BJ (cell line): ENCODE measurements at regions not wholly inside any gene's neighbourhood (a gene's known extent, or its start where the extent isn't known, plus 50 kb on each side); places are given as distances from the start of the nearest gene placed in this dataset.

ENCODE experiments used
- CTCF ChIA-PET: fragments of 350-600 bp; formaldehyde crosslinking; extraction: SDS; loops from one replicate; lab custom pipeline; 2021; ENCODE audit warnings: antibody characterized with exemption, inconsistent platforms; lab: Yijun Ruan, JAX
- POLR2A ChIA-PET: fragments of 300-600 bp; sonication (Branson Sonifier 250); formaldehyde crosslinking; extraction: SDS; loops from one replicate; lab custom pipeline; 2021; ENCODE audit warnings: antibody characterized with exemption; lab: Charles Lee
- DNase-seq: peaks from one replicate; pipeline ENCODE4 v3.0.0-alpha.2; 2011; ENCODE audit warnings: low read depth
- H3K27me3 ChIP-seq: 2 replicates; pipeline ENCODE4 v1.6.0; 2011; ENCODE audit warnings: low read length; ENCODE audit not compliant: control insufficient read depth, insufficient read depth
- H3K36me3 ChIP-seq: 2 replicates; pipeline ENCODE4 v1.5.1; 2011; ENCODE audit warnings: low read length; ENCODE audit not compliant: control insufficient read depth, insufficient read depth
- H3K4me3 ChIP-seq: 2 replicates; pipeline ENCODE4 v1.5.1; 2011; ENCODE audit warnings: low read depth, mild to moderate bottlenecking, control low read depth, low read length
- CTCF ChIP-seq: IDR thresholded peaks from 2 replicates; pipeline ENCODE4 v1.5.1; 2011; ENCODE audit warnings: low read depth, mild to moderate bottlenecking, control low read depth, inconsistent platforms, low read length, moderate library complexity; ENCODE audit not compliant: insufficient read depth

GRCh38 chr6:9539231-9539755 lies 875.6 kb downstream of the TFAP2A start:
- ChIA-PET POLR2A (no interaction called here), CTCF (interaction anchor here (0.9 to 1.3 kb wide), 3 partner anchors 14 to 890 kb away, joined by 3 to 4 read pairs (median 4); partner anchors contain the start of gene TFAP2A)
- TF ChIP-seq CTCF: no peak
- H3K36me3 ChIP-seq: no peaks in the 10 kb centered on the region
- no peaks in the 10 kb centered on the region for H3K27me3 ChIP-seq
- H3K4me3 ChIP-seq: no peak overlapping the region
- no peak for DNase-seq

- ChIA-PET POLR2A (interaction anchor here (0.6 kb wide), 1 partner anchor 477 kb away, joined by 3 read pairs; no protein-coding TSS in a partner anchor), CTCF (interaction anchor here (0.6 to 1.2 kb wide), 3 partner anchors 22 to 287 kb away, joined by 3 read pairs; no protein-coding TSS in a partner anchor)
- TF ChIP-seq CTCF: no peak
- Histone ChIP-seq H3K27me3 (no peaks in the 10 kb centered on the region), H3K36me3 (no peaks in the 10 kb centered on the region), H3K4me3 (no peak overlapping the region)
- peak; percentile 79 for DNase-seq
Observed at GRCh38 chr6:9537381-9537780, 877.5 kb downstream of the TFAP2A start.

GRCh38 chr6:9535106-9535505 lies 879.8 kb downstream of the TFAP2A start:
- no peak for TF ChIP-seq CTCF
- CTCF ChIA-PET: interaction anchor here (0.7 to 1.5 kb wide), 2 partner anchors 38 to 894 kb away, joined by 3 read pairs; no protein-coding TSS in a partner anchor

GRCh38 chr6:9532621-9533557 lies 882.0 kb downstream of the TFAP2A start:
- Histone ChIP-seq H3K4me3 (no peak overlapping the region), H3K27me3 (no peaks in the 10 kb centered on the region), H3K36me3 (no peaks in the 10 kb centered on the region)
- CTCF ChIA-PET: interaction anchor here (0.8 to 1.2 kb wide), 2 partner anchors 9 to 877 kb away, joined by 3 read pairs; no protein-coding TSS in a partner anchor
- POLR2A ChIA-PET: interaction anchor here (0.6 kb wide), 1 partner anchor 48 kb away, joined by 3 read pairs; no protein-coding TSS in a partner anchor
- TF ChIP-seq CTCF: no peak
- peak; percentile 22 for DNase-seq

More at GRCh38 chr6:9535106-9535505, 879.8 kb downstream of the TFAP2A start:
- no peak overlapping the region for H3K4me3 ChIP-seq
- no peaks in the 10 kb centered on the region for H3K27me3 ChIP-seq
- DNase-seq: no peak
- no peaks in the 10 kb centered on the region for H3K36me3 ChIP-seq
- POLR2A ChIA-PET: no interaction called here

GRCh38 chr6:9527679-9528286 lies 887.1 kb downstream of the TFAP2A start:
- Histone ChIP-seq H3K36me3 (no peaks in the 10 kb centered on the region), H3K4me3 (no peak overlapping the region), H3K27me3 (no peaks in the 10 kb centered on the region)
- CTCF ChIA-PET: no interaction called here
- TF ChIP-seq CTCF: no peak
- POLR2A ChIA-PET: no interaction called here
- DNase-seq: no peak
